ENCODE measurements at regions not wholly inside any gene's neighbourhood (a gene's known extent, or its start where the extent isn't known, plus 50 kb on each side); places are given as distances from the start of the nearest gene placed in this dataset.

DNA sequence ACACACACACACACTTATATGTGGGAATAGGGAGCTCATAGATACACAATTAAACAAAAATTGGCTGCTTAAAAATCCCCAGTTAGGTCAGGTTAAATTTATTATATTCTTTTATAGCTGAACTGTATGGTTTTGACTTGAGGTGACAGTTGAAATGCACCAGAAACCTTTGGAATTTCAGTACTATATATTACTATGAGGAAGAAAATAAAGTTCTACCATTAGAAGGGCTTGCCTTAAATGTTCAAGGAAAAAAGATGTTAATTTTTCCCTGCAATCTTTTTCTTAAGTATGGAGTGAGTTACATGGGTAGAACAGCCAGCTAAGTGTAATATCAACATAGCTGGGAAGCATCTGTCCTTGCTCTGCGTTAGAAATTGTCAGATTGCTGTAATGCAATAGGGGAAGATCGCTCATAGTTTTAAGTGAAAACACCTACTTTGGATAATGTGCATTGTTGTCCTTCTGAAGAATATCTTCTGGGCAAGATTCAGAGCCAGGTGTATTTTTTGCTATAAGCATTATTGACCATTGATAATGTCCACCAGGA, 415.8 kb upstream of the MKI67 start:
- DNase-seq (ENCODE audit: insufficient read length, low spot score) (no peak), FAIRE-seq (no peak)

- DNase-seq (ENCODE audit: insufficient read length, low spot score) = no peak
Observed at GRCh38 chr10:128542659-128543058, 416.4 kb upstream of the MKI67 start.

DNA sequence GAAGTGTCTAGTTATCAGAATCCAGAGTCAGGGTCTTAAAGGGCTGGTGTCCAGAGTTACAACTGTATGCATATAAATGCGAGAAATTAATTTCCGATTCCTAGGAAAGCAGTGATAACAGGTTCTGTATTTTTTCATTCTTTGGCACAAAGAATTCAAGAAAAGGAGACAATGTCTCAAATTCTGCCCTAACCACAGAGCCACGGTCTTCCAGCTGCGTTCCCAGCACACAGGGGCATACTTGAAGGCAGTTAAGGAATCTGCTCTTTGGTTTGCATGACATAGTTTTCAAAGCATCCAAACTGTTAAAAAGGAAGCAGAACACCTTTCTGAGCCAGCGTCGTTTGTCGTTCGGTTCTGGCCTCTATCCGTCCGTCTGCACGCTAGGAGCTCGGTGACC, 416.9 kb upstream of the MKI67 start:
- DNase-seq (ENCODE audit: insufficient read length, low spot score) (no peak), FAIRE-seq (no peak)

More at GRCh38 chr10:128542659-128543058, 416.4 kb upstream of the MKI67 start:
- FAIRE-seq = no peak

GRCh38 chr10:128545216-128545615, 419.0 kb upstream of the MKI67 start:
- no peak for DNase-seq (ENCODE audit: insufficient read length, low spot score)
- FAIRE-seq = no peak

DNA sequence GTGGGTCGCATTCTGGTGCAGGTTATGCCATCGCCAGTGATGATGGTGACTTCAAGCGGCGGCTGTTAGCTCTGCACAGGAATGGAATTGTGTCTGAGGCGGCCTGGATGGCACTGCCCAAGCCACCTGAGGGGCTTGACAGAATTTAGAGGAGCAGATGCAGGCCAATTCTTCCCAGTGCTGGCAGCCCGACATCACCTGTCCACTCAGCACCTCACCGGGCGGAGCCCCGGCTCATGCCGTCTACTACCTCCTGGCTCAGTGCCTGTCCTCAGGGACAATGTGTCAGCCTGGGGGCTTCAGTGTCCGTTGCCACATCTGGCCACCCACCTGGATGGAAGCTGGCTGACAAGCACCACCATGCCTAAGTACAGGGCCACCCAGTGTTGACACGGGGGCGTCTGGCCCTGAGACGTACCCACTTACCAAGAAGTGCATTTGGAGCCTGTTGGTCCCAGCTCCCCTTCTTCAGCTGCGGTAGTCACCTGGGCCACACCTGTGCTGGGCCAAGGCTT, 420.5 kb upstream of the MKI67 start:
- no peak for FAIRE-seq
- no peak for DNase-seq (ENCODE audit: insufficient read length, low spot score)

DNA sequence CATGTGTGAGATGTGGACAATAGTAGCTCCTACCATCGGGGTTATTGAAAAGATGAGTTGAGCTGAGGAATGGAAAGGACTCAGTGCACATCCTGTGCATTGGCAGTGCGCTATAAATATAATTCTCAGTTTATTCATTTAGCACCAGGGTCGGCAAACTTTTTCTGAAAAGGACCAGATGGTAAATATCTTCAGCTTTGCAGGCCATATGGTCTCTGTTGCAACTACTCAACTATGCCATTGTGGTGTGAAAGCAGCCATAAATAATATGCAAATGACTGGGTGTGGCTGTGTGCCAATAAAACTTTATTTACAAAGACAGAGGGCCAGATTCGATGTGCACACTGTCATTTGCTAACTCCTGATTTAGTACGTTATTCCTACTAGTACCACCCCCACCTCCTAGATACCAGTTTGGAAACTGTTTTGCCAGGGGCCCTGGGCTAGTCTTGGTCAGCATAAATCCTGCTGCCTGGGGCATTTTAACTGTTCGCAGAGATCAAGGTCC, 422.9 kb upstream of the MKI67 start:
- DNase-seq (ENCODE audit: insufficient read length, low spot score) (no peak), FAIRE-seq (no peak)

DNA sequence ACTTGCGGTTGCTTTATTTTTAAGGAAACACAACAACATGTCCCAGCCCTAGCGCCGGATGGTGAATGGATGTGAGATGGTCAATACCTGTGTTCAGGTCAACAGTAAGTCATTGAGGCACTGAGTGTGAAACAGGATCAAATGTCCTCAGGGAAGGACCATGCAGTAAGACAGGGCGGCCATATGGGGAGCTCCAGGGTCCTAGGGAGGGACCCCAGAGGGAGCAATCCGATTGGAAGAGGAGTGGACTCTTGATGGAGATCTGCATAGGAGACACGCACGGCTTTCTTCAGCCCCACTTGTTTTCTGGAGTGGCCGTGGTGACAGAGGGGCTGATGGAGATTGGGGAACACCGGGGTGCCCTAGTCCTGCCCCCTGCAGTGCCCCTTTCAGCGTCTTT, 423.8 kb upstream of the MKI67 start:
- DNase-seq (ENCODE audit: insufficient read length, low spot score) = no peak
- FAIRE-seq = no peak

DNA sequence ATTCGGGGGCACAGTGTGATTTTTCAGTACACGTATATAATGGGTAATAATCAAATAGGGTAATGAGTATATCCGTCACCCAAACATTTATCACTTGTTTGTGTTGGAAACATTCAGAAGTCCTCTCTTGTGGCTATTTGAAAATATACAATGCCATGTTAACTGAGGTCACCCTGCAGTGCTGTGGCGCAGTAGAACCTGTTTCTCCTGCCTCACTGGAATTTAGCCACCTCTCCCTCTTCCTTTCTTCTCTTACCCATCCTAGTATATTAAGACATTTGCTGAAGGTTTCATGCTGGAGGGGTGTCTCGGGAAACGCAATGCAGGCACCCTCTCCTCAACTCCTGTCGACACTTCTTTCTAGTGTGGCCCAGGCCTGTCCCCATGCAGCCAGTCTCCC, 425.3 kb upstream of the MKI67 start:
- DNase-seq (ENCODE audit: insufficient read length, low spot score) (no peak), FAIRE-seq (no peak)

GRCh38 chr10:128553755-128554154, 427.5 kb upstream of the MKI67 start:
- DNase-seq (ENCODE audit: insufficient read length, low spot score) = no peak
- FAIRE-seq = no peak

DNA sequence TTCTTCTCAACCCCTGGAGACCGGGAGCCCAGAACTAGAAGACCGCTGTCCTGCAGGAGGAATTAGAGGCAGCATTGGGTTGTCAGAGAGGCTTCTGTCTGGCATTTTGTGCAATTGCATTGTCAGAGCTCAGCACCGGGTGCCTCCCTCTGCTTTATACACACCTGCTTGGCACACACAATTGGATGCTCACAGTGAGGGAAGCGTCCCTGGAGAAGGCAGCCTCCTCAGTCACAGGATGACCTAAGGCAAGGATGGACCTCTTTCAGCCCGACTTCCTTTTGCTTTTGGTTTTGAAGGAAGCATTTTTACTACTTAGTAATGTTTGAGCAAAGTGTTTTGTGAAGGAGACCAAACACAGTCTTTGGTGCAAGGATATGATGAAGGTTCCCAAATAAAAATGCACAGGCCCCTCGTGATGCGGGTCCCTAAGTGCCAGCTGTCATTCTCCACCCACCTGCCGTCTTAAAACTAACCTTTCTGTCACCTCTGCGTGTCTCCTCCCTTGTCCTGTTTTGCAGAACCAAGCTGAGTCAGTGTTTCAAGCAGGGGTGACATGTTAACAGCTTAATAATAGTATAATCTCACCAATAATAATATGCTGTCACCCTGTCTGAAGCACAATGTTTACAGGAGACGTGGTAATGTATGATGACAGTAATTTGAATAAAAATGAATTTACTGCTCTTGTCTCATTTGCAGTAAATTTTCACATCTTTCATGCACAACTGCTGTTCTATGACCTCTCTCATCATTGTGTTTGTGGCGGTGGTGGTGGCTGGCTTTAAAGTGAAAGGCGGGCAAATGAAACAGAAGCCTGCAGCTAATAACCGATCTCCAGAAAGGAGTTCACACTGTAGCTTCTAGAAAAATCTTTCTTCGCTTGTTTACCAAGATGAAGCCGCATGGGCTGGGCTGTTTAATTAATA, 430.2 kb upstream of the MKI67 start:
- DNase-seq (ENCODE audit: insufficient read length, low spot score) = no peak
- no peak for FAIRE-seq

- no peak for FAIRE-seq
- no peak for DNase-seq (ENCODE audit: insufficient read length, low spot score)
Observed at GRCh38 chr10:128557149-128557710, 431.0 kb upstream of the MKI67 start.

DNA sequence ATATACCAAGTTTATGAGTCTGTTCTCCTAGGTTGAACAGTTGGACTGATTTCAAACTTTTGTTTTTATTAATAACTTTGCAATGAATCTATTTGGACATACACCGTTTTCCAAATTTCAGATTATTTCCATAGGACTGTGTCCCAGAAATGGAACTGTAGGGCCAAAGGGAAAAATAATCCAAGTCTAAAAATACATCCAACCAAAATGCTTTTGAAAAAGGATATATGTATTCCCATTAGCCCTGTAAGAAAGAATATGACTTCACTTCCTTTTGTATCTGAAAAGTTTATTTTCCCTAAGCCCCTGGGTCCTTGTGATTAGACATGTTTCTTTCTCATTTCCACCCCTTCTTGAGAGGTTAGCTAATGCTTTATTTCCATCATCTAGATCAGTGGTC, 434.2 kb upstream of the MKI67 start:
- no peak for FAIRE-seq
- no peak for DNase-seq (ENCODE audit: insufficient read length, low spot score)

DNA sequence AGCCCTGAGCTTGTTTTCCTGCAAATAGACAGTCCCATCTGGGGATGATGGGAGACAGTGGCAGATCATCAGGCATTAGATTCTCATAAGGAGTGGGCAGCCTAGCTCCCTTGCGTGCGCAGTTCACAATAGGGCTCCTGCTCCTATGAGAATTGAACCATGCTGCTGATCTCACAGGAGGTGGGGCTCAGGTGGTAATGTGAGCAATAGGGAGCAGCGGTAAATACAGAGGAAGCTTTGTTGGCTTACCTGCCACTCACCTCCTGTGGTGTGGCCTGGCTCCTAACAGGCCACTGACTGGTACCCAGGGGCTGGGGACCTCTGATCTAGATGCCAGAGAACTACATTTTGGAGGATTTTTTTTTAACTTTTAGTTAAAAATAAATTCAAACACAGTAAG, 434.8 kb upstream of the MKI67 start:
- FAIRE-seq (no peak), DNase-seq (ENCODE audit: insufficient read length, low spot score) (no peak)

DNA sequence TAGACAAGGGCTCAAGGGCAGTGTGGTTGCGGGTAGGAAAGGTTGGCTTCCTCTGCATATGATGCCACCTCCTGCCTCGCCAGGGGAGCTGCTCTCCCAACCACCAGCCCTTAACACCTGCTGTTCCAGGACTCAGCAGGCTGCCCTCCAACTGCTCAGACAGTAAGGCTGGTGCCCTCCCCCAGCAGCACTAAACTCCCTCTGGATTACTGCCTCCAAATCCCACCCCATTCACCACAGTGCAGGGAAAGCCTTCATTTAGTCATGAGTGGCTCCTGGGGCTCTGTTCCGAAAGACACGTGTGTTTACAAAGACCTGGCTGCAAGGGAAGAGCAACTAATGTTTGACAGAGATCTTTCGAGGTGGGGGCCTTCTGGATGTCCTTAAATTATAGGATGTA, 437.2 kb upstream of the MKI67 start:
- DNase-seq (ENCODE audit: insufficient read length, low spot score) (no peak), FAIRE-seq (no peak)

- no peak for DNase-seq (ENCODE audit: insufficient read length, low spot score)
- no peak for FAIRE-seq
Observed at GRCh38 chr10:128563904-128564303, 437.7 kb upstream of the MKI67 start.

DNA sequence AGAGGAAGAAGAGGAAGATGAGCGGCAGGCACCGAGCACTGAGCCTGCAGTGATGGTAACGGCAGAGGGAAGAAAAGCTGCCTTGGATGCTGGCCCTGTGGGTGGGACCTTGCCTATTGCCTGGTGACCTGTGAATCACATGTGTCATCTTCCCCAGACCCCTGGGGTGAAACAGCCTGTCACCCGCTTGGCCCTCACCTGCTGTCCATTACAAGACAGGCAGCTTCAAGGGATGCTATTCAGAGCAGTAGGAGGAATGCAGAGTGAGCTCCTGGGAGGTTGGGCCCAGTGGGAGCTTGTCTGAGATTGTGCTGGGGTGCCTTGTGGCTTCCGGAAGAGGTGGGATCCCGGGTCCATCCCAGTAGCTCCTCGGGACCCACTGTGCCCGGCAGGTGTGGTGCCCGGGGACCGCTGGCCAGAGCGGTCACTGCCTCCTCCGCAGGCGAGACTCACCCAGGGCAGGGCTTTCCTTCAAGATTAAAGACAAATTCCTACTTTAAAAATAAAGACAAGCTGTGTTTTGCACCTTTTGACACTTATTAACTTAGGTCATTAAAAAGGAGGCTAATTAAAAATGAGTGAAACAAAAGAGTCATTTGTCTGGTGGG, 440.2 kb upstream of the MKI67 start:
- no peak for FAIRE-seq

GRCh38 chr10:128567551-128567950, 441.3 kb upstream of the MKI67 start:
- DNase-seq (ENCODE audit: insufficient read length, low spot score) = no peak
- no peak for FAIRE-seq

More for the DNA sequence above, 440.2 kb upstream of the MKI67 start:
- DNase-seq (ENCODE audit: insufficient read length, low spot score) = no peak

DNA sequence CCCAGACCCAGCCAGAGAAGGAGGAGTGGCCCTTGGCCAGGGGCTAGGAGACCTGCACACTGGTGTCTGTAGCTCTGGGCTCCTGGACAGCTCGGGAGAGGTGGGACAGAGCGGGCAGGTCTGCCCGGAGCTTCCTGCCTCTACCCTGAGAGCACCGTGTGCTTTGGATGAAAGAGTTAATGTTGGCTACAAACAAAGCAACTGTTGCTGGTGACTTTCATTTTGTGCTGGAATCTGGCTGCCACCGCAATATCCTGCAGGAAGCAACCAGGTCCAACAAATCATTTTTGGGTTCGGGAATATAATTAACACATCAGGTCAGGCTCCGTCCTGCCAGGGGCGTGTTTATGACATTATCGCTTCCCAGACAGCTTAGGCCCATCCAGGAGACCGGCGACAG, 441.8 kb upstream of the MKI67 start:
- DNase-seq (ENCODE audit: insufficient read length, low spot score) = no peak
- FAIRE-seq = no peak

GRCh38 chr10:128568491-128568890, 442.3 kb upstream of the MKI67 start:
- FAIRE-seq (no peak), DNase-seq (ENCODE audit: insufficient read length, low spot score) (no peak)

- no peak for FAIRE-seq
- no peak for DNase-seq (ENCODE audit: insufficient read length, low spot score)
Observed at GRCh38 chr10:128568990-128569945, 443.0 kb upstream of the MKI67 start.
